GM23338 (cell line): ENCODE measurements at regions not wholly inside any gene's neighbourhood (a gene's known extent, or its start where the extent isn't known, plus 50 kb on each side); places are given as distances from the start of the nearest gene placed in this dataset.

Experiments used
- ATAC-seq: fragments of 200-7000 bp; cut with Tn5 transposase; 3 replicates; pipeline ENCODE4 v1.9.1; 2020
- DNase-seq: peaks from one replicate; pipeline ENCODE4 v3.0.0-alpha.2; 2015; ENCODE audit warnings: low spot score
- H2AFZ ChIP-seq: fragments of 200-600 bp; sonication (generic); 2 replicates; pipeline ENCODE4 v1.8.0; 2016; ENCODE audit warnings: antibody characterized with exemption, mild to moderate bottlenecking, moderate library complexity
- H3F3A ChIP-seq: fragments of 200-600 bp; sonication (generic); replicated peaks from 2 replicates; pipeline ENCODE4 v1.8.0; 2017; ENCODE audit warnings: antibody characterized with exemption, mixed run types, low read depth
- H3K27ac ChIP-seq: fragments of 200-600 bp; sonication (generic); 2 replicates; pipeline ENCODE4 v1.6.1; 2016; ENCODE audit warnings: low read depth
- H3K27me3 ChIP-seq: fragments of 200-600 bp; sonication (generic); 2 replicates; pipeline ENCODE4 v1.8.0; 2016; ENCODE audit warnings: mild to moderate bottlenecking, mixed run types, moderate library complexity; ENCODE audit not compliant: insufficient read depth
- H3K36me3 ChIP-seq: fragments of 200-600 bp; sonication (generic); 2 replicates; pipeline ENCODE4 v1.8.0; 2016; ENCODE audit warnings: mild to moderate bottlenecking; ENCODE audit not compliant: insufficient read depth
- H3K4me1 ChIP-seq: fragments of 200-600 bp; sonication (generic); 2 replicates; pipeline ENCODE4 v1.8.0; 2016; ENCODE audit warnings: mild to moderate bottlenecking, moderate library complexity; ENCODE audit not compliant: insufficient read depth
- H3K4me2 ChIP-seq: fragments of 200-600 bp; sonication (generic); 2 replicates; pipeline ENCODE4 v1.7.1; 2017; ENCODE audit warnings: mixed run types
- H3K4me3 ChIP-seq: fragments of 200-600 bp; sonication (generic); 2 replicates; pipeline ENCODE4 v1.6.1; 2016; ENCODE audit warnings: mixed run types
- H3K79me2 ChIP-seq: fragments of 200-600 bp; sonication (generic); replicated peaks from 2 replicates; pipeline ENCODE4 v1.8.0; 2017; ENCODE audit warnings: mild to moderate bottlenecking; ENCODE audit not compliant: insufficient read depth
- H3K9me2 ChIP-seq: fragments of 200-600 bp; sonication (generic); 2 replicates; pipeline ENCODE4 v1.8.0; 2017; ENCODE audit not compliant: insufficient read depth
- H4K20me1 ChIP-seq: fragments of 200-600 bp; sonication (generic); replicated peaks from 2 replicates; pipeline ENCODE4 v1.8.0; 2017; ENCODE audit warnings: mild to moderate bottlenecking; ENCODE audit not compliant: insufficient read depth
- H3K27ac Mint-ChIP-seq: 2 replicates; pipeline ENCODE4 v1.8.0; 2020; ENCODE audit warnings: inconsistent platforms, mild to moderate bottlenecking, moderate library complexity, mixed read lengths
- H3K27me3 Mint-ChIP-seq: 3 replicates; pipeline ENCODE4 v1.8.0; 2022; ENCODE audit warnings: low read depth, mild to moderate bottlenecking, moderate library complexity, mixed read lengths, inconsistent platforms; ENCODE audit not compliant: insufficient read depth, poor library complexity
- H3K36me3 Mint-ChIP-seq: 3 replicates; pipeline ENCODE4 v1.8.0; 2021; ENCODE audit warnings: low read depth, mild to moderate bottlenecking, inconsistent platforms, moderate library complexity, mixed read lengths
- H3K4me1 Mint-ChIP-seq: 3 replicates; pipeline ENCODE4 v1.8.0; 2020; ENCODE audit warnings: mild to moderate bottlenecking, inconsistent platforms, mixed read lengths
- H3K4me3 Mint-ChIP-seq: 3 replicates; pipeline ENCODE4 v1.8.0; 2021; ENCODE audit warnings: moderate library complexity, mild to moderate bottlenecking, inconsistent platforms, mixed read lengths
- H3K9me3 Mint-ChIP-seq: 3 replicates; pipeline ENCODE4 v1.8.0; 2020; ENCODE audit warnings: moderate library complexity, mild to moderate bottlenecking, inconsistent platforms, mixed read lengths
- EZH2phosphoT487 ChIP-seq: fragments of 200-600 bp; sonication (generic); IDR thresholded peaks from one replicate; pipeline ENCODE4 v1.8.1; 2018; ENCODE audit warnings: antibody characterized with exemption; ENCODE audit not compliant: unreplicated experiment
- JUNB ChIP-seq: IDR thresholded peaks from one replicate; pipeline ENCODE4 v1.6.1; 2016; ENCODE audit warnings: antibody characterized with exemption; ENCODE audit not compliant: unreplicated experiment
- POLR2AphosphoS5 ChIP-seq: IDR thresholded peaks from 2 replicates; pipeline ENCODE4 v1.6.1; 2016; ENCODE audit warnings: antibody characterized with exemption, low read depth
- STAT1 ChIP-seq: IDR thresholded peaks from one replicate; pipeline ENCODE4 v1.6.1; 2016; ENCODE audit warnings: antibody characterized with exemption; ENCODE audit not compliant: unreplicated experiment
- ZNF114 ChIP-seq: fragments of 250-450 bp; sonication (Bioruptor Pico); IDR thresholded peaks from 2 replicates; pipeline ENCODE4 v1.5.0; 2020; ENCODE audit warnings: mild to moderate bottlenecking, moderate library complexity
- TF ChIP-seq, protein P1 (sequence below): fragments of 250-450 bp; sonication (Bioruptor Pico); IDR thresholded peaks from 2 replicates; pipeline ENCODE4 v1.5.0; 2020; ENCODE audit warnings: mild to moderate bottlenecking, moderate library complexity
- TF ChIP-seq, protein P2 (sequence below): IDR thresholded peaks from 2 replicates; pipeline ENCODE4 v1.6.1; 2016; ENCODE audit warnings: antibody characterized with exemption
- TF ChIP-seq, protein P3 (sequence below), 2 experiments: fragments of 200-600 bp in 1 of 2; sonication (generic) in 1 of 2; conservative IDR thresholded peaks; 2 replicates each; pipeline versions ENCODE4 v1.5.1 to v1.6.1; 2016 to 2017; ENCODE audit warnings: antibody characterized with exemption in 2 of 2, low read depth in 2 of 2, mild to moderate bottlenecking in 2 of 2, moderate library complexity in 1 of 2
- TF ChIP-seq, protein P4 (sequence below): IDR thresholded peaks from one replicate; pipeline ENCODE4 v1.6.1; 2018; ENCODE audit warnings: antibody characterized with exemption; ENCODE audit not compliant: unreplicated experiment

DNA sequence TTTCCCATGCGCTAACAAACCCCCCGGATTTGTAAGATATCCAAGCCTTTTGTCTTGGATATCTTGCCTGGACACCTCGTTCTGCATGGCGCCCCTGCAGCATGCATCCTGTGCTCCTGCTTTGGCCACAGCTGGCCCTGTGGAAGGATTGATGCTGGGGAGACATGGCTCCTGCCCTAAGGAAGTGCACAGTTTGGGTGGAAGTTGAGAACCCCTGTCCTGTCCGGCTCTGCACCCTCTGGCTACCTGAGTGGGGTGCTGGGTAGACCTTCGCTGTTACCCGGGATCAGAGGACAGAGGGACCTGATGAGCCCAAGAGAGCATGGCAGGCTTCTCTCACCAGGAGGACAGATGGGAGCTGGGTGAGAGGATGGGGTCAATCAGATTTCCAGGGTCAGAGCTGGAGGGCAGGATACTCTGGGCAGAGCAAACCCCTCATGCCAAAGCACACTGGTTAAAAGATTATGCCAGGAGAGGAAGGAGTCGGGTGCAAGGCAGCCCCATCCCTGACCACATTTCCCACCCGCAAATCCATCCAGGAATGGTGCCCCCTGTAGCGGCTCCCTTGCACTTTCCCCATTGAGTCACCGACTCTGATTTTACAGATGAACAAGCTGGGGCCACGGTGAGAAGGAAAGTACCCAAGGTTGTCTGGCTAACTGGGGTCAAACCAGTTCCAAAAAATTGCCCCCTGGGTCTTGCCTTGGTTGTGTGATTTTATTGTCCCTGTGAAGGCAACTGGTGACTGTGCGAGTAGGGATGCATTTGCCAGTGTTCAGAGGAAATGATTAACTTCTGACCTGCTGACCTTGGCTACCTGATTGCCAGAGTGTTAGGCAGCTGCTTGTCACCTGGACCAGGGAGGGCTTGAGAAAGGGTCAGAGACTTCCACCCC is 290.1 kb upstream of the ZMIZ1 start (continued):
- TF ChIP-seq, protein P1, sequence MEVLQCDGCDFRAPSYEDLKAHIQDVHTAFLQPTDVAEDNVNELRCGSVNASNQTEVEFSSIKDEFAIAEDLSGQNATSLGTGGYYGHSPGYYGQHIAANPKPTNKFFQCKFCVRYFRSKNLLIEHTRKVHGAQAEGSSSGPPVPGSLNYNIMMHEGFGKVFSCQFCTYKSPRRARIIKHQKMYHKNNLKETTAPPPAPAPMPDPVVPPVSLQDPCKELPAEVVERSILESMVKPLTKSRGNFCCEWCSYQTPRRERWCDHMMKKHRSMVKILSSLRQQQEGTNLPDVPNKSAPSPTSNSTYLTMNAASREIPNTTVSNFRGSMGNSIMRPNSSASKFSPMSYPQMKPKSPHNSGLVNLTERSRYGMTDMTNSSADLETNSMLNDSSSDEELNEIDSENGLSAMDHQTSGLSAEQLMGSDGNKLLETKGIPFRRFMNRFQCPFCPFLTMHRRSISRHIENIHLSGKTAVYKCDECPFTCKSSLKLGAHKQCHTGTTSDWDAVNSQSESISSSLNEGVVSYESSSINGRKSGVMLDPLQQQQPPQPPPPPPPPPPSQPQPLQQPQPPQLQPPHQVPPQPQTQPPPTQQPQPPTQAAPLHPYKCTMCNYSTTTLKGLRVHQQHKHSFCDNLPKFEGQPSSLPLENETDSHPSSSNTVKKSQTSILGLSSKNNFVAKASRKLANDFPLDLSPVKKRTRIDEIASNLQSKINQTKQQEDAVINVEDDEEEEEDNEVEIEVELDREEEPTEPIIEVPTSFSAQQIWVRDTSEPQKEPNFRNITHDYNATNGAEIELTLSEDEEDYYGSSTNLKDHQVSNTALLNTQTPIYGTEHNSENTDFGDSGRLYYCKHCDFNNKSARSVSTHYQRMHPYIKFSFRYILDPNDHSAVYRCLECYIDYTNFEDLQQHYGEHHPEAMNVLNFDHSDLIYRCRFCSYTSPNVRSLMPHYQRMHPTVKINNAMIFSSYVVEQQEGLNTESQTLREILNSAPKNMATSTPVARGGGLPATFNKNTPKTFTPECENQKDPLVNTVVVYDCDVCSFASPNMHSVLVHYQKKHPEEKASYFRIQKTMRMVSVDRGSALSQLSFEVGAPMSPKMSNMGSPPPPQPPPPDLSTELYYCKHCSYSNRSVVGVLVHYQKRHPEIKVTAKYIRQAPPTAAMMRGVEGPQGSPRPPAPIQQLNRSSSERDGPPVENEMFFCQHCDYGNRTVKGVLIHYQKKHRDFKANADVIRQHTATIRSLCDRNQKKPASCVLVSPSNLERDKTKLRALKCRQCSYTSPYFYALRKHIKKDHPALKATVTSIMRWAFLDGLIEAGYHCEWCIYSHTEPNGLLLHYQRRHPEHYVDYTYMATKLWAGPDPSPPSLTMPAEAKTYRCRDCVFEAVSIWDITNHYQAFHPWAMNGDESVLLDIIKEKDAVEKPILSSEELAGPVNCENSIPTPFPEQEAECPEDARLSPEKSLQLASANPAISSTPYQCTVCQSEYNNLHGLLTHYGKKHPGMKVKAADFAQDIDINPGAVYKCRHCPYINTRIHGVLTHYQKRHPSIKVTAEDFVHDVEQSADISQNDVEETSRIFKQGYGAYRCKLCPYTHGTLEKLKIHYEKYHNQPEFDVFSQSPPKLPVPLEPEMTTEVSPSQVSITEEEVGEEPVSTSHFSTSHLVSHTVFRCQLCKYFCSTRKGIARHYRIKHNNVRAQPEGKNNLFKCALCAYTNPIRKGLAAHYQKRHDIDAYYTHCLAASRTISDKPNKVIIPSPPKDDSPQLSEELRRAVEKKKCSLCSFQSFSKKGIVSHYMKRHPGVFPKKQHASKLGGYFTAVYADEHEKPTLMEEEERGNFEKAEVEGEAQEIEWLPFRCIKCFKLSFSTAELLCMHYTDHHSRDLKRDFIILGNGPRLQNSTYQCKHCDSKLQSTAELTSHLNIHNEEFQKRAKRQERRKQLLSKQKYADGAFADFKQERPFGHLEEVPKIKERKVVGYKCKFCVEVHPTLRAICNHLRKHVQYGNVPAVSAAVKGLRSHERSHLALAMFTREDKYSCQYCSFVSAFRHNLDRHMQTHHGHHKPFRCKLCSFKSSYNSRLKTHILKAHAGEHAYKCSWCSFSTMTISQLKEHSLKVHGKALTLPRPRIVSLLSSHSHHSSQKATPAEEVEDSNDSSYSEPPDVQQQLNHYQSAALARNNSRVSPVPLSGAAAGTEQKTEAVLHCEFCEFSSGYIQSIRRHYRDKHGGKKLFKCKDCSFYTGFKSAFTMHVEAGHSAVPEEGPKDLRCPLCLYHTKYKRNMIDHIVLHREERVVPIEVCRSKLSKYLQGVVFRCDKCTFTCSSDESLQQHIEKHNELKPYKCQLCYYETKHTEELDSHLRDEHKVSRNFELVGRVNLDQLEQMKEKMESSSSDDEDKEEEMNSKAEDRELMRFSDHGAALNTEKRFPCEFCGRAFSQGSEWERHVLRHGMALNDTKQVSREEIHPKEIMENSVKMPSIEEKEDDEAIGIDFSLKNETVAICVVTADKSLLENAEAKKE (CRISPR knock-in tag), result no peak
- TF ChIP-seq, protein P2, sequence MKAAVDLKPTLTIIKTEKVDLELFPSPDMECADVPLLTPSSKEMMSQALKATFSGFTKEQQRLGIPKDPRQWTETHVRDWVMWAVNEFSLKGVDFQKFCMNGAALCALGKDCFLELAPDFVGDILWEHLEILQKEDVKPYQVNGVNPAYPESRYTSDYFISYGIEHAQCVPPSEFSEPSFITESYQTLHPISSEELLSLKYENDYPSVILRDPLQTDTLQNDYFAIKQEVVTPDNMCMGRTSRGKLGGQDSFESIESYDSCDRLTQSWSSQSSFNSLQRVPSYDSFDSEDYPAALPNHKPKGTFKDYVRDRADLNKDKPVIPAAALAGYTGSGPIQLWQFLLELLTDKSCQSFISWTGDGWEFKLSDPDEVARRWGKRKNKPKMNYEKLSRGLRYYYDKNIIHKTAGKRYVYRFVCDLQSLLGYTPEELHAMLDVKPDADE, result no peak
- TF ChIP-seq JUNB, result no peak

DNA sequence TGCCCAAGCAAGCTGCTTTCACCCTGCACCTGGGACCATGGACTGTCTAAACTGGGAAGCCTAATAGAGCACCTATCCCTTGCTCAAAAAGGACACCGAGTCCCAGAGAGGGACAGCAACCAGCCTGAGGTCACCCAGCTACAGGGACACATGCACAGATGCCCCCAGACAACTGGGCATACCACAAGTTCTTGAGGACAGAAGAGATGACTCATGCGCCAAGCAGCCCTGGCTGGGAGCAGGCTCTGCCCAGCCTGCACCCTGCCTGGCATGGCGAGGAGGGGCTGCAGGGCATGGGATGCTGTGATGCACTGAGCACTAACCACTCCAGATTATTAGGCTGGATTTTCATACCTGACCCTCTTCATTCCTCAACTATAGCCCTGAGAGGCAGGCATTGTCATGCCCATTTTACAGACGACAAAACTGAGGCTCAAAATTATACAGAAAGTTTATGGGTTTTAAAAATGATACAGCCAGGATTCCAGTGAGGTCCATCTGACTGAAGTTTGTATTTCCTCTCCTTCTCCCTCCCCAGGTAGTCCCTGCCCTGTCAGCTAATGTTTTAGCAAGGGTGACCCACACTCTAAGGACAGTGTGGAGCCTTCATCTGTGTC is 289.3 kb upstream of the ZMIZ1 start:
- Histone ChIP-seq H3K9me2 (no peaks in the 10 kb centered on the region), H3K4me1 (no peaks in the 10 kb centered on the region), H3K27me3 (no peaks in the 10 kb centered on the region), H3K79me2 (no peaks in the 10 kb centered on the region), H4K20me1 (no peaks in the 10 kb centered on the region), H3K4me2 (no peak overlapping the region), H3K27ac (no peak overlapping the region), H3K4me3 (no peak overlapping the region), H3K36me3 (no peaks in the 10 kb centered on the region), H3F3A (no peaks in the 10 kb centered on the region), H2AFZ (no peak overlapping the region)
- Mint-ChIP-seq H3K4me1 (peaks cover 14% of the 10 kb centered on the region), H3K27me3 (peaks cover 2% of the 10 kb centered on the region), H3K4me3 (no peak overlapping the region), H3K36me3 (0 out of 3 replicates have a peak, but pooled peaks cover 4% of the 10 kb centered on the region), H3K9me3 (no peaks in the 10 kb centered on the region; the same call in 2 of the 3 replicates), H3K27ac (no peak overlapping the region)
- DNase-seq (no peak), ATAC-seq (no peak)
- TF ChIP-seq STAT1, result no peak
- TF ChIP-seq ZNF114 (CRISPR knock-in tag), result no peak
- TF ChIP-seq, protein P3, sequence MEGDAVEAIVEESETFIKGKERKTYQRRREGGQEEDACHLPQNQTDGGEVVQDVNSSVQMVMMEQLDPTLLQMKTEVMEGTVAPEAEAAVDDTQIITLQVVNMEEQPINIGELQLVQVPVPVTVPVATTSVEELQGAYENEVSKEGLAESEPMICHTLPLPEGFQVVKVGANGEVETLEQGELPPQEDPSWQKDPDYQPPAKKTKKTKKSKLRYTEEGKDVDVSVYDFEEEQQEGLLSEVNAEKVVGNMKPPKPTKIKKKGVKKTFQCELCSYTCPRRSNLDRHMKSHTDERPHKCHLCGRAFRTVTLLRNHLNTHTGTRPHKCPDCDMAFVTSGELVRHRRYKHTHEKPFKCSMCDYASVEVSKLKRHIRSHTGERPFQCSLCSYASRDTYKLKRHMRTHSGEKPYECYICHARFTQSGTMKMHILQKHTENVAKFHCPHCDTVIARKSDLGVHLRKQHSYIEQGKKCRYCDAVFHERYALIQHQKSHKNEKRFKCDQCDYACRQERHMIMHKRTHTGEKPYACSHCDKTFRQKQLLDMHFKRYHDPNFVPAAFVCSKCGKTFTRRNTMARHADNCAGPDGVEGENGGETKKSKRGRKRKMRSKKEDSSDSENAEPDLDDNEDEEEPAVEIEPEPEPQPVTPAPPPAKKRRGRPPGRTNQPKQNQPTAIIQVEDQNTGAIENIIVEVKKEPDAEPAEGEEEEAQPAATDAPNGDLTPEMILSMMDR (conservative IDR thresholded peaks at IDR 0.05; ENCODE audit: low read depth in 2 of 2), result no peak
- no peak for TF ChIP-seq EZH2phosphoT487
- TF ChIP-seq, protein P4, sequence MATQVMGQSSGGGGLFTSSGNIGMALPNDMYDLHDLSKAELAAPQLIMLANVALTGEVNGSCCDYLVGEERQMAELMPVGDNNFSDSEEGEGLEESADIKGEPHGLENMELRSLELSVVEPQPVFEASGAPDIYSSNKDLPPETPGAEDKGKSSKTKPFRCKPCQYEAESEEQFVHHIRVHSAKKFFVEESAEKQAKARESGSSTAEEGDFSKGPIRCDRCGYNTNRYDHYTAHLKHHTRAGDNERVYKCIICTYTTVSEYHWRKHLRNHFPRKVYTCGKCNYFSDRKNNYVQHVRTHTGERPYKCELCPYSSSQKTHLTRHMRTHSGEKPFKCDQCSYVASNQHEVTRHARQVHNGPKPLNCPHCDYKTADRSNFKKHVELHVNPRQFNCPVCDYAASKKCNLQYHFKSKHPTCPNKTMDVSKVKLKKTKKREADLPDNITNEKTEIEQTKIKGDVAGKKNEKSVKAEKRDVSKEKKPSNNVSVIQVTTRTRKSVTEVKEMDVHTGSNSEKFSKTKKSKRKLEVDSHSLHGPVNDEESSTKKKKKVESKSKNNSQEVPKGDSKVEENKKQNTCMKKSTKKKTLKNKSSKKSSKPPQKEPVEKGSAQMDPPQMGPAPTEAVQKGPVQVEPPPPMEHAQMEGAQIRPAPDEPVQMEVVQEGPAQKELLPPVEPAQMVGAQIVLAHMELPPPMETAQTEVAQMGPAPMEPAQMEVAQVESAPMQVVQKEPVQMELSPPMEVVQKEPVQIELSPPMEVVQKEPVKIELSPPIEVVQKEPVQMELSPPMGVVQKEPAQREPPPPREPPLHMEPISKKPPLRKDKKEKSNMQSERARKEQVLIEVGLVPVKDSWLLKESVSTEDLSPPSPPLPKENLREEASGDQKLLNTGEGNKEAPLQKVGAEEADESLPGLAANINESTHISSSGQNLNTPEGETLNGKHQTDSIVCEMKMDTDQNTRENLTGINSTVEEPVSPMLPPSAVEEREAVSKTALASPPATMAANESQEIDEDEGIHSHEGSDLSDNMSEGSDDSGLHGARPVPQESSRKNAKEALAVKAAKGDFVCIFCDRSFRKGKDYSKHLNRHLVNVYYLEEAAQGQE, result no peak
- TF ChIP-seq POLR2AphosphoS5, result no peak
